Right atrium auricular region (tissue), 2 donors: ENCODE measurements at regions not wholly inside any gene's neighbourhood (a gene's known extent, or its start where the extent isn't known, plus 50 kb on each side); places are given as distances from the start of the nearest gene placed in this dataset.

Source experiments
- DNase-seq: peaks from one replicate; pipeline ENCODE4 v3.0.0-alpha.2; 2019; ENCODE audit warnings: low spot score
- H3K27ac ChIP-seq, 2 donors: fragments of 200-600 bp; sonication (generic); 1 replicate in 1 of 2; 2 replicates in 1 of 2; pipeline ENCODE4 v1.5.1; 2016 to 2019
- H3K27me3 ChIP-seq, 2 donors: fragments of 200-600 bp; sonication (generic); one replicate each; pipeline versions ENCODE4 v1.5.1 to v1.6.0; 2017 to 2019
- H3K36me3 ChIP-seq: fragments of 200-600 bp; sonication (generic); one replicate; pipeline ENCODE4 v1.5.1; 2016
- H3K4me1 ChIP-seq, 2 donors: fragments of 200-600 bp; sonication (generic); one replicate each; pipeline versions ENCODE4 v1.5.1 to v1.6.0; 2017 to 2019
- H3K4me3 ChIP-seq, 2 donors: fragments of 200-600 bp; sonication (generic); 1 replicate in 1 of 2; 2 replicates in 1 of 2; pipeline ENCODE4 v1.5.1; 2017 to 2019; ENCODE audit warnings: mild to moderate bottlenecking in 1 of 2, moderate library complexity in 1 of 2
- H3K9me3 ChIP-seq, 2 donors: fragments of 200-600 bp; sonication (generic); one replicate each; pipeline ENCODE4 v1.5.1; 2019
- CTCF ChIP-seq, 2 donors: fragments of 200-600 bp; sonication (generic); IDR thresholded peaks; one replicate each; pipeline ENCODE4 v1.5.1; 2019; ENCODE audit warnings: antibody characterized with exemption in 2 of 2

DNA sequence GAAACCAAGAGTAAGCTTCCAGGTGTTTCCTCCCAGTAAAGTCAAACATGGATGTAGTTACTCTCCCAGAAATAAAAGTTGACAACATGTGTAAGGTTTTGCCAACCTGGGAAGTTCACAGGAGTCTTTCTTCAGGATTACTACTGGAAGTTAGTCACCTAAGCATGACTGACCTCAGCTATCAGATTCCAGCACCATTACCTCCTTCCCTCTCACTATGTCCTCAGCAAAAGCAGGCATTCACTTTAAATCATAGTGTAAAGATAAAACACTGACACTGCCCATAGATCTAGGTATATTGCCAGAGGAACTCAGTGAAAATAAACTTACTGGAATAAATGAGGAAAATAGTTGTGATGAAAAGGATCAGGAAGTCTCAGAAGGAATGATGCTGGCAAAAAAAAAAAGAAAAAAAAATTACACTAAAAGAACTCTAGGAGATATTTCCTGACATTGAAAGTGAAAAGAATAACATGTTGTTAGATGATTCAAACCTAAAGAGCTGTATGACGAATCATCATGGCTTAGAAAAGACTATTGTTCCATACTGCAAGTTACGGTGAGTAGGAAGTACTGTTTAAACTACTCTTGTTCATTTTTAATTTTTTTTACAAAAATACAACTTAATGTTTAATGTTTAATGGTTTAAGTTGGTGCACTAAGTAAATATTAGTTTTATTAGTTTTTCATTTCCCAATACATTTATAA is 484.5 kb upstream of the ZNF804A start:
- H3K27me3 ChIP-seq = no peaks in the 10 kb centered on the region
- no peak overlapping the region for H3K4me3 ChIP-seq
- H3K4me1 ChIP-seq = no peaks in the 10 kb centered on the region
- TF ChIP-seq CTCF (IDR thresholded peaks at IDR 0.05) = no peak
- H3K36me3 ChIP-seq = no peaks in the 10 kb centered on the region
- H3K27ac ChIP-seq = no peak overlapping the region
- no peak for DNase-seq
- no peaks in the 10 kb centered on the region for H3K9me3 ChIP-seq

GRCh38 chr2:184114439-184114838 is 483.9 kb upstream of the ZNF804A start:
- no peaks in the 10 kb centered on the region for H3K36me3 ChIP-seq
- no peak for DNase-seq
- no peak overlapping the region for H3K4me3 ChIP-seq
- no peaks in the 10 kb centered on the region for H3K27me3 ChIP-seq
- no peak for TF ChIP-seq CTCF (IDR thresholded peaks at IDR 0.05)
- no peaks in the 10 kb centered on the region for H3K9me3 ChIP-seq
- H3K4me1 ChIP-seq = no peaks in the 10 kb centered on the region
- H3K27ac ChIP-seq = no peak overlapping the region

- no peak for TF ChIP-seq CTCF (IDR thresholded peaks at IDR 0.05)
- DNase-seq = no peak
- Histone ChIP-seq H3K27me3 (no peaks in the 10 kb centered on the region), H3K9me3 (no peaks in the 10 kb centered on the region), H3K27ac (no peak overlapping the region), H3K4me1 (no peaks in the 10 kb centered on the region), H3K4me3 (no peak overlapping the region), H3K36me3 (no peaks in the 10 kb centered on the region)
These were observed 478.1 kb upstream of the ZNF804A start for GRCh38 chr2:184119989-184120800.

GRCh38 chr2:184125867-184126266 is 472.5 kb upstream of the ZNF804A start:
- no peak for TF ChIP-seq CTCF (IDR thresholded peaks at IDR 0.05)
- no peak overlapping the region for H3K4me3 ChIP-seq
- no peak for DNase-seq
- H3K27me3 ChIP-seq = no peaks in the 10 kb centered on the region
- H3K27ac ChIP-seq = no peak overlapping the region
- H3K4me1 ChIP-seq = no peaks in the 10 kb centered on the region
- H3K9me3 ChIP-seq = no peaks in the 10 kb centered on the region
- no peaks in the 10 kb centered on the region for H3K36me3 ChIP-seq

GRCh38 chr2:184129073-184129472 is 469.3 kb upstream of the ZNF804A start:
- H3K27ac ChIP-seq = no peak overlapping the region
- TF ChIP-seq CTCF (IDR thresholded peaks at IDR 0.05) = no peak
- no peaks in the 10 kb centered on the region for H3K9me3 ChIP-seq
- no peak for DNase-seq
- no peaks in the 10 kb centered on the region for H3K27me3 ChIP-seq
- H3K4me3 ChIP-seq = no peak overlapping the region
- H3K36me3 ChIP-seq = no peaks in the 10 kb centered on the region
- H3K4me1 ChIP-seq = no peaks in the 10 kb centered on the region
